SK-N-MC (cell line): ENCODE measurements at regions not wholly inside any gene's neighbourhood (a gene's known extent, or its start where the extent isn't known, plus 50 kb on each side); places are given as distances from the start of the nearest gene placed in this dataset.

Experiments used
- EZH2 ChIP-seq: fragments of 200-600 bp; sonication (generic); IDR thresholded peaks from one replicate; pipeline ENCODE4 v1.6.1; 2017; ENCODE audit warnings: antibody characterized with exemption
- FOXP2 ChIP-seq: optimal IDR thresholded peaks from 2 replicates; pipeline ENCODE3; 2011; ENCODE audit warnings: mild to moderate bottlenecking, moderate library complexity; ENCODE audit not compliant: insufficient read depth; ENCODE audit errors: extremely low read length, control extremely low read depth
- POLR2AphosphoS5 ChIP-seq: IDR thresholded peaks from 2 replicates; pipeline ENCODE4 v1.6.1; 2012; ENCODE audit warnings: mild to moderate bottlenecking, low read depth, low read length, borderline replicate concordance

DNA sequence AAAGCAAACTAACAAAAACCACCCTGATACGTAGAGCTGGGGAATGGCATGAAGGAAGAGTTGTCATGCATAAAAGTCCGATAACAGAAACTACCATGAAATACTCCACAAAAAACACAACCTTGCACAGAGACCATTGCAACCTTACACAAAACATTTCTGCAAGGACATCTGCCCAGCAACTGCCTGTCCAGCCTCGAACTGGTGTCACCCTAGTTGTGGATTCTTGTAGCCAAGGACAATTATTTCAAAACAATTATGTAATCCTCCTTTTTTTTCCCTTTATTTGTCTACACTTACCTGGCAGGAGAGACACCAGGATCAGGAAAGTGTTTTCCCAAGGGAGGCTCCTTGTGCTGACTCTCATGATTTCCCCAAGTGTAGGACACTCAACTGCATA, 232.5 kb upstream of the SYNDIG1 start:
- TF ChIP-seq POLR2AphosphoS5 (no peak), EZH2 (no peak), FOXP2 (no peak)
